ENCODE measurements at regions not wholly inside any gene's neighbourhood (a gene's known extent, or its start where the extent isn't known, plus 50 kb on each side); places are given as distances from the start of the nearest gene placed in this dataset.
"Not testable (repeated sequence)": the region's sequence is repeated elsewhere in the genome, so short reads cannot be mapped to it uniquely, and the experiment has no call there.

GRCh38 chr16:60142619-60143347, 1408.7 kb upstream of the GOT2 start:
- DNase-seq (ENCODE audit: low spot score), result no peak

GRCh38 chr16:60137891-60138290, 1403.8 kb upstream of the GOT2 start:
- no peak for DNase-seq (ENCODE audit: low spot score)

GRCh38 chr16:60127196-60127595, 1393.1 kb upstream of the GOT2 start:
- no peak for DNase-seq (ENCODE audit: low spot score)

- not testable (repeated sequence) for DNase-seq (ENCODE audit: low spot score)
Observed at GRCh38 chr16:60126115-60126514, 1392.0 kb upstream of the GOT2 start.

GRCh38 chr16:60123392-60124023, 1389.4 kb upstream of the GOT2 start:
- no peak for DNase-seq (ENCODE audit: low spot score)

- no peak for DNase-seq (ENCODE audit: low spot score)
Observed at GRCh38 chr16:60120586-60120985, 1386.5 kb upstream of the GOT2 start.

- no peak for DNase-seq (ENCODE audit: low spot score)
Observed at GRCh38 chr16:60110531-60110930, 1376.4 kb upstream of the GOT2 start.

GRCh38 chr16:60107871-60108270, 1373.8 kb upstream of the GOT2 start:
- DNase-seq (ENCODE audit: low spot score), result no peak

- no peak for DNase-seq (ENCODE audit: low spot score)
Observed at GRCh38 chr16:60107437-60107836, 1373.3 kb upstream of the GOT2 start.

- DNase-seq (ENCODE audit: low spot score), result no peak
Observed at GRCh38 chr16:60100371-60100770, 1366.3 kb upstream of the GOT2 start.

GRCh38 chr16:60091529-60091928, 1357.4 kb upstream of the GOT2 start:
- DNase-seq (ENCODE audit: low spot score), result no peak

- DNase-seq (ENCODE audit: low spot score), result no peak
Observed at GRCh38 chr16:60091071-60091470, 1357.0 kb upstream of the GOT2 start.

GRCh38 chr16:60087530-60087929, 1353.4 kb upstream of the GOT2 start:
- no peak for DNase-seq (ENCODE audit: low spot score)

- DNase-seq (ENCODE audit: low spot score), result not testable (repeated sequence)
Observed at GRCh38 chr16:60078819-60079218, 1344.7 kb upstream of the GOT2 start.

GRCh38 chr16:60077861-60078260, 1343.7 kb upstream of the GOT2 start:
- no peak for DNase-seq (ENCODE audit: low spot score)

GRCh38 chr16:60074378-60074777, 1340.3 kb upstream of the GOT2 start:
- no peak for DNase-seq (ENCODE audit: low spot score)

GRCh38 chr16:60073376-60073775, 1339.3 kb upstream of the GOT2 start:
- DNase-seq (ENCODE audit: low spot score), result no peak

- DNase-seq (ENCODE audit: low spot score), result no peak
Observed at GRCh38 chr16:60064026-60064425, 1329.9 kb upstream of the GOT2 start.

- no peak for DNase-seq (ENCODE audit: low spot score)
Observed at GRCh38 chr16:60061396-60061795, 1327.3 kb upstream of the GOT2 start.

GRCh38 chr16:60060731-60061130, 1326.6 kb upstream of the GOT2 start:
- DNase-seq (ENCODE audit: low spot score), result no peak

GRCh38 chr16:60059141-60059540, 1325.0 kb upstream of the GOT2 start:
- DNase-seq (ENCODE audit: low spot score), result no peak

- no peak for DNase-seq (ENCODE audit: low spot score)
Observed at GRCh38 chr16:60041671-60042070, 1307.6 kb upstream of the GOT2 start.

GRCh38 chr16:60031740-60032139, 1297.6 kb upstream of the GOT2 start:
- DNase-seq (ENCODE audit: low spot score), result no peak

- DNase-seq (ENCODE audit: low spot score), result no peak
Observed at GRCh38 chr16:60027351-60027750, 1293.2 kb upstream of the GOT2 start.

Data from mucosa of gallbladder (tissue), 1 donor.